ENCODE measurements at regions not wholly inside any gene's neighbourhood (a gene's known extent, or its start where the extent isn't known, plus 50 kb on each side); places are given as distances from the start of the nearest gene placed in this dataset.

DNA sequence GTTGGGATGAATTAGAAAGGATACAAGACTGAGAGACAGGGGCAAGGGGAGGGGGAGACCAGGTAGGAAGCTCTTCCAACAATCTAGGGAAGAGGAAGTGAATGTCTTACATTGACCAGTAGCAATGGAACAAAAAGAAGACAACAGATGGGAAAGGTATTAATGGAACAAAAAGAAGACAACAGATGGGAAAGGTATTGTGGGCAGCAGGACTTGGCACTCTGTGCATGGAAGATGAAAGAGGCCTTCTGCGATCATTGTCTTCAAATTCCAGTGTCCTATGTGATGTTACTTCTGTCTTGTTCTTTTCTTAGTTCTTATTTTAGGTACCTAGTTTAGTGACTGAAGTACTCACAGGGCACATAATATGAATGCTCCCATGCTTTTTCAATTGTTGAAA is 161.8 kb downstream of the PALM2AKAP2 start:
- TF ChIP-seq POLR2AphosphoS5 (IDR thresholded peaks at IDR 0.05; ENCODE audit: insufficient read depth, low read depth, low read length): no peak
- TF ChIP-seq MAX (IDR thresholded peaks at IDR 0.05; ENCODE audit: insufficient read depth, insufficient read length): no peak
- TF ChIP-seq, protein P1, sequence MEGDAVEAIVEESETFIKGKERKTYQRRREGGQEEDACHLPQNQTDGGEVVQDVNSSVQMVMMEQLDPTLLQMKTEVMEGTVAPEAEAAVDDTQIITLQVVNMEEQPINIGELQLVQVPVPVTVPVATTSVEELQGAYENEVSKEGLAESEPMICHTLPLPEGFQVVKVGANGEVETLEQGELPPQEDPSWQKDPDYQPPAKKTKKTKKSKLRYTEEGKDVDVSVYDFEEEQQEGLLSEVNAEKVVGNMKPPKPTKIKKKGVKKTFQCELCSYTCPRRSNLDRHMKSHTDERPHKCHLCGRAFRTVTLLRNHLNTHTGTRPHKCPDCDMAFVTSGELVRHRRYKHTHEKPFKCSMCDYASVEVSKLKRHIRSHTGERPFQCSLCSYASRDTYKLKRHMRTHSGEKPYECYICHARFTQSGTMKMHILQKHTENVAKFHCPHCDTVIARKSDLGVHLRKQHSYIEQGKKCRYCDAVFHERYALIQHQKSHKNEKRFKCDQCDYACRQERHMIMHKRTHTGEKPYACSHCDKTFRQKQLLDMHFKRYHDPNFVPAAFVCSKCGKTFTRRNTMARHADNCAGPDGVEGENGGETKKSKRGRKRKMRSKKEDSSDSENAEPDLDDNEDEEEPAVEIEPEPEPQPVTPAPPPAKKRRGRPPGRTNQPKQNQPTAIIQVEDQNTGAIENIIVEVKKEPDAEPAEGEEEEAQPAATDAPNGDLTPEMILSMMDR (IDR thresholded peaks at IDR 0.05; ENCODE audit: extremely low read depth in 1 of 2, insufficient read depth in 1 of 2, low read depth in 1 of 2, low read length in 2 of 2): no peak
- no peak for TF ChIP-seq POLR2A (IDR thresholded peaks at IDR 0.05; ENCODE audit: low read depth, low read length)
- TF ChIP-seq EZH2 (IDR thresholded peaks at IDR 0.05; ENCODE audit: borderline replicate concordance, low read depth, low read length, severe bottlenecking): no peak
- no peak for TF ChIP-seq JUN (IDR thresholded peaks at IDR 0.05; ENCODE audit: borderline replicate concordance, insufficient read depth, insufficient read length, low read depth)
- TF ChIP-seq GATA2 (IDR thresholded peaks at IDR 0.05; ENCODE audit: insufficient read depth, insufficient read length, low read depth, low read length): no peak
- no peak for TF ChIP-seq MYC (IDR thresholded peaks at IDR 0.05; ENCODE audit: low read depth, low read length)

Data from endothelial cell of umbilical vein (primary cell).